Neural cell (in vitro differentiated cells): ENCODE measurements at regions not wholly inside any gene's neighbourhood (a gene's known extent, or its start where the extent isn't known, plus 50 kb on each side); places are given as distances from the start of the nearest gene placed in this dataset.

Source experiments
- EP300 ChIP-seq: fragments of 450-650 bp; conservative IDR thresholded peaks from 2 replicates; pipeline ENCODE4 v1.6.1; 2014; ENCODE audit warnings: antibody characterized with exemption, mild to moderate bottlenecking, moderate library complexity; ENCODE audit not compliant: poor library complexity, severe bottlenecking
- EZH2 ChIP-seq: fragments of 200-600, 300-800 bp; shearing (Covaris generic), sonication (generic); IDR thresholded peaks from 2 replicates; pipeline ENCODE4 v1.6.1; 2014; ENCODE audit warnings: antibody characterized with exemption, low read length, borderline replicate concordance, mild to moderate bottlenecking; ENCODE audit not compliant: insufficient read depth, poor library complexity, severe bottlenecking
- MXI1 ChIP-seq: fragments of 450-650 bp; conservative IDR thresholded peaks from 2 replicates; pipeline ENCODE4 v1.6.1; 2014; ENCODE audit warnings: antibody characterized with exemption, mild to moderate bottlenecking; ENCODE audit not compliant: poor library complexity, severe bottlenecking
- POLR2AphosphoS5 ChIP-seq: IDR thresholded peaks from 2 replicates; pipeline ENCODE4 v1.6.1; 2012
- RAD21 ChIP-seq: fragments of 450-650 bp; conservative IDR thresholded peaks from 2 replicates; pipeline ENCODE4 v1.6.1; 2014; ENCODE audit warnings: antibody characterized with exemption, mild to moderate bottlenecking, moderate library complexity
- SMC3 ChIP-seq: fragments of 450-650 bp; conservative IDR thresholded peaks from 2 replicates; pipeline ENCODE4 v1.6.1; 2014; ENCODE audit warnings: antibody characterized with exemption, mild to moderate bottlenecking, moderate library complexity; ENCODE audit not compliant: poor library complexity
- TAF1 ChIP-seq: IDR thresholded peaks from 2 replicates; pipeline ENCODE4 v1.6.1; 2012; ENCODE audit warnings: low read depth
- TF ChIP-seq, protein P1 (sequence below): fragments of 450-650 bp; IDR thresholded peaks from 2 replicates; pipeline ENCODE4 v1.5.1; 2014; ENCODE audit warnings: antibody characterized with exemption, mild to moderate bottlenecking, moderate library complexity; ENCODE audit not compliant: poor library complexity, severe bottlenecking
- TF ChIP-seq, protein P2 (sequence below): IDR thresholded peaks from 2 replicates; pipeline ENCODE4 v1.6.1; 2012; ENCODE audit warnings: borderline replicate concordance

- TF ChIP-seq, protein P1, sequence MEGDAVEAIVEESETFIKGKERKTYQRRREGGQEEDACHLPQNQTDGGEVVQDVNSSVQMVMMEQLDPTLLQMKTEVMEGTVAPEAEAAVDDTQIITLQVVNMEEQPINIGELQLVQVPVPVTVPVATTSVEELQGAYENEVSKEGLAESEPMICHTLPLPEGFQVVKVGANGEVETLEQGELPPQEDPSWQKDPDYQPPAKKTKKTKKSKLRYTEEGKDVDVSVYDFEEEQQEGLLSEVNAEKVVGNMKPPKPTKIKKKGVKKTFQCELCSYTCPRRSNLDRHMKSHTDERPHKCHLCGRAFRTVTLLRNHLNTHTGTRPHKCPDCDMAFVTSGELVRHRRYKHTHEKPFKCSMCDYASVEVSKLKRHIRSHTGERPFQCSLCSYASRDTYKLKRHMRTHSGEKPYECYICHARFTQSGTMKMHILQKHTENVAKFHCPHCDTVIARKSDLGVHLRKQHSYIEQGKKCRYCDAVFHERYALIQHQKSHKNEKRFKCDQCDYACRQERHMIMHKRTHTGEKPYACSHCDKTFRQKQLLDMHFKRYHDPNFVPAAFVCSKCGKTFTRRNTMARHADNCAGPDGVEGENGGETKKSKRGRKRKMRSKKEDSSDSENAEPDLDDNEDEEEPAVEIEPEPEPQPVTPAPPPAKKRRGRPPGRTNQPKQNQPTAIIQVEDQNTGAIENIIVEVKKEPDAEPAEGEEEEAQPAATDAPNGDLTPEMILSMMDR = no peak
- no peak for TF ChIP-seq MXI1
- no peak for TF ChIP-seq TAF1
- TF ChIP-seq, protein P2, sequence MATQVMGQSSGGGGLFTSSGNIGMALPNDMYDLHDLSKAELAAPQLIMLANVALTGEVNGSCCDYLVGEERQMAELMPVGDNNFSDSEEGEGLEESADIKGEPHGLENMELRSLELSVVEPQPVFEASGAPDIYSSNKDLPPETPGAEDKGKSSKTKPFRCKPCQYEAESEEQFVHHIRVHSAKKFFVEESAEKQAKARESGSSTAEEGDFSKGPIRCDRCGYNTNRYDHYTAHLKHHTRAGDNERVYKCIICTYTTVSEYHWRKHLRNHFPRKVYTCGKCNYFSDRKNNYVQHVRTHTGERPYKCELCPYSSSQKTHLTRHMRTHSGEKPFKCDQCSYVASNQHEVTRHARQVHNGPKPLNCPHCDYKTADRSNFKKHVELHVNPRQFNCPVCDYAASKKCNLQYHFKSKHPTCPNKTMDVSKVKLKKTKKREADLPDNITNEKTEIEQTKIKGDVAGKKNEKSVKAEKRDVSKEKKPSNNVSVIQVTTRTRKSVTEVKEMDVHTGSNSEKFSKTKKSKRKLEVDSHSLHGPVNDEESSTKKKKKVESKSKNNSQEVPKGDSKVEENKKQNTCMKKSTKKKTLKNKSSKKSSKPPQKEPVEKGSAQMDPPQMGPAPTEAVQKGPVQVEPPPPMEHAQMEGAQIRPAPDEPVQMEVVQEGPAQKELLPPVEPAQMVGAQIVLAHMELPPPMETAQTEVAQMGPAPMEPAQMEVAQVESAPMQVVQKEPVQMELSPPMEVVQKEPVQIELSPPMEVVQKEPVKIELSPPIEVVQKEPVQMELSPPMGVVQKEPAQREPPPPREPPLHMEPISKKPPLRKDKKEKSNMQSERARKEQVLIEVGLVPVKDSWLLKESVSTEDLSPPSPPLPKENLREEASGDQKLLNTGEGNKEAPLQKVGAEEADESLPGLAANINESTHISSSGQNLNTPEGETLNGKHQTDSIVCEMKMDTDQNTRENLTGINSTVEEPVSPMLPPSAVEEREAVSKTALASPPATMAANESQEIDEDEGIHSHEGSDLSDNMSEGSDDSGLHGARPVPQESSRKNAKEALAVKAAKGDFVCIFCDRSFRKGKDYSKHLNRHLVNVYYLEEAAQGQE = no peak
- TF ChIP-seq POLR2AphosphoS5 = no peak
- TF ChIP-seq EP300 = no peak
- no peak for TF ChIP-seq SMC3
- TF ChIP-seq RAD21 = no peak
- TF ChIP-seq EZH2 = no peak
These were observed 414.1 kb upstream of the ESRRG start for GRCh38 chr1:217137210-217137881.
